K562 (cell line): ENCODE measurements at regions not wholly inside any gene's neighbourhood (a gene's known extent, or its start where the extent isn't known, plus 50 kb on each side); places are given as distances from the start of the nearest gene placed in this dataset.

Source experiments
- ATAC-seq: fragments of 200-7000 bp; cut with Tn5 transposase; 3 replicates; pipeline ENCODE4 v1.9.1; 2020; ENCODE audit warnings: moderate library complexity
- BruUV-seq: library from RNA; stranded (reverse); fragments of 400-500 nt; replicated peaks from 2 replicates; lab custom pipeline; 2021; lab: Mats Ljungman, UMichigan
- CTCF ChIA-PET: fragments of 300-600 bp; formaldehyde crosslinking; extraction: SDS; loops from one replicate; lab custom pipeline; 2021; ENCODE audit warnings: low intra/inter-chr PET ratio; lab: Yijun Ruan, JAX
- POLR2A ChIA-PET: fragments of 300-600, 350-650 bp; sonication (Branson Sonifier 250); formaldehyde crosslinking; extraction: SDS; loops from one replicate; lab custom pipeline; 2021; ENCODE audit warnings: antibody characterized with exemption, inconsistent platforms; lab: Yijun Ruan, JAX
- DNase-seq, 4 experiments: peaks; one replicate each; pipeline versions ENCODE4 v3.0.0 to v3.0.0-alpha.2; 2011 to 2018; ENCODE audit warnings: low spot score in 3 of 4, mixed read lengths in 3 of 4; ENCODE audit errors: extremely low read depth in 1 of 4
- FAIRE-seq: peaks from 2 replicates; lab custom pipeline; 2011; peaks lifted over from hg19 to GRCh38; lab: Jason Lieb, UNC
- H2AFZ ChIP-seq: 2 replicates; pipeline ENCODE4 v1.6.0; 2011; ENCODE audit warnings: low read depth, low read length, control low read depth, inconsistent platforms
- H3K27ac ChIP-seq: fragments of 200-600 bp; 3 replicates; pipeline ENCODE4 v1.8.0; 2011; ENCODE audit warnings: low read depth, mild to moderate bottlenecking, control low read depth, inconsistent platforms, low read length, moderate library complexity, mixed read lengths; ENCODE audit errors: extremely low read depth
- H3K27me3 ChIP-seq, 2 experiments: fragments of 300-600 bp in 1 of 2; 2 replicates in 1 of 2; 3 replicates in 1 of 2; pipeline versions ENCODE4 v1.6.0 to v1.8.0; 2011; ENCODE audit warnings: inconsistent platforms in 2 of 2, low read length in 2 of 2, mild to moderate bottlenecking in 1 of 2, mixed read lengths in 1 of 2, moderate library complexity in 1 of 2; ENCODE audit not compliant: control insufficient read depth in 2 of 2, insufficient read depth in 2 of 2
- H3K36me3 ChIP-seq: fragments of 300-600 bp; 3 replicates; pipeline ENCODE4 v1.8.0; 2011; ENCODE audit warnings: mild to moderate bottlenecking, low read length, inconsistent platforms; ENCODE audit not compliant: control insufficient read depth, insufficient read depth
- H3K4me1 ChIP-seq, 2 experiments: fragments of 200-600 bp in 1 of 2; replicated peaks in 1 of 2; 2 replicates in 1 of 2; 3 replicates in 1 of 2; pipeline versions ENCODE4 v1.5.1 to v1.8.0; 2011; ENCODE audit warnings: inconsistent platforms in 2 of 2, low read length in 2 of 2, mild to moderate bottlenecking in 1 of 2, mixed read lengths in 1 of 2, moderate library complexity in 1 of 2; ENCODE audit not compliant: control insufficient read depth in 2 of 2, insufficient read depth in 2 of 2
- H3K4me2 ChIP-seq: 2 replicates; pipeline ENCODE4 v1.6.1; 2011; ENCODE audit warnings: low read length, control low read depth, inconsistent platforms, mixed read lengths; ENCODE audit not compliant: insufficient read depth
- H3K4me3 ChIP-seq: fragments of 200-600 bp; sonication (generic), shearing (Covaris generic); 2 replicates; pipeline ENCODE4 v1.5.1; 2016; ENCODE audit warnings: control low read depth, inconsistent platforms
- H3K79me2 ChIP-seq: fragments of 200-600 bp; 3 replicates; pipeline ENCODE4 v1.8.0; 2011; ENCODE audit warnings: low read length, inconsistent platforms; ENCODE audit not compliant: control insufficient read depth, insufficient read depth
- H3K9ac ChIP-seq, 2 experiments: 2 replicates each; pipeline versions ENCODE4 v1.6.0 to v1.6.1; 2011; ENCODE audit warnings: low read depth in 2 of 2, low read length in 2 of 2, control low read depth in 1 of 2, inconsistent platforms in 1 of 2, mild to moderate bottlenecking in 1 of 2, mixed read lengths in 1 of 2; ENCODE audit not compliant: insufficient read depth in 1 of 2
- H3K9me1 ChIP-seq: one replicate; pipeline ENCODE4 v1.6.0; 2011; ENCODE audit warnings: inconsistent platforms, mild to moderate bottlenecking, low read length, moderate library complexity; ENCODE audit not compliant: control insufficient read depth, insufficient read depth
- H3K9me3 ChIP-seq: replicated peaks from 2 replicates; pipeline ENCODE4 v1.5.1; 2011; ENCODE audit warnings: low read depth, low read length, inconsistent platforms; ENCODE audit not compliant: control insufficient read depth, insufficient read depth
- H4K20me1 ChIP-seq: replicated peaks from 2 replicates; pipeline ENCODE4 v1.6.1; 2011; ENCODE audit warnings: low read length, inconsistent platforms, mixed read lengths; ENCODE audit not compliant: control insufficient read depth, insufficient read depth
- ASH1L ChIP-seq: fragments of 450-650 bp; IDR thresholded peaks from 2 replicates; pipeline ENCODE4 v1.6.1; 2018; ENCODE audit warnings: borderline replicate concordance, mild to moderate bottlenecking, low read depth; ENCODE audit not compliant: partially characterized antibody
- ERF ChIP-seq: fragments of 450-650 bp; formaldehyde crosslinking; IDR thresholded peaks from 2 replicates; pipeline ENCODE4 v1.4.0; 2020; ENCODE audit warnings: mild to moderate bottlenecking, mixed read lengths
- ESRRB ChIP-seq: fragments of 250-450 bp; sonication (Bioruptor Pico); IDR thresholded peaks from 2 replicates; pipeline ENCODE4 v1.5.0; 2020; ENCODE audit warnings: mild to moderate bottlenecking, moderate library complexity, borderline replicate concordance
- FOXA1 ChIP-seq: fragments of 450-650 bp; IDR thresholded peaks from 2 replicates; pipeline ENCODE4 v1.6.1; 2016; ENCODE audit warnings: mild to moderate bottlenecking, borderline replicate concordance
- FOXJ2 ChIP-seq: fragments of 200-800 bp; sonication (Bioruptor generic); IDR thresholded peaks from 2 replicates; pipeline ENCODE4 v1.6.1; 2016; ENCODE audit warnings: missing genetic modification characterization, missing compliant biosample characterization
- HDAC3 ChIP-seq: fragments of 450-650 bp; IDR thresholded peaks from 2 replicates; pipeline ENCODE4 v1.6.1; 2018; ENCODE audit warnings: borderline replicate concordance, mild to moderate bottlenecking, moderate library complexity; ENCODE audit not compliant: partially characterized antibody
- JUNB ChIP-seq: fragments of 450-650 bp; formaldehyde crosslinking; conservative IDR thresholded peaks from 2 replicates; pipeline ENCODE4 v1.4.0; 2020; ENCODE audit warnings: mild to moderate bottlenecking
- MYC ChIP-seq, 2 experiments: fragments of 250-450 bp in 1 of 2; sonication (Bioruptor Pico) in 1 of 2; IDR thresholded peaks; 2 replicates each; pipeline versions ENCODE4 v1.5.1 to v1.6.1; 2012 to 2021; ENCODE audit warnings: low read depth in 2 of 2, borderline replicate concordance in 1 of 2, improper control_type of control experiment in 1 of 2, low read length in 1 of 2, mild to moderate bottlenecking in 1 of 2, moderate library complexity in 1 of 2
- NELFE ChIP-seq: IDR thresholded peaks from 2 replicates; pipeline ENCODE4 v1.6.1; 2011; ENCODE audit warnings: mild to moderate bottlenecking; ENCODE audit not compliant: insufficient read depth, insufficient read length
- POU5F1 ChIP-seq: fragments of 150-350 bp; IDR thresholded peaks from 2 replicates; pipeline ENCODE4 v1.6.1; 2014; ENCODE audit warnings: borderline replicate concordance, low read length, low read depth, mild to moderate bottlenecking; ENCODE audit not compliant: partially characterized antibody
- PURB ChIP-seq: sonication (generic); formaldehyde crosslinking; IDR thresholded peaks from 2 replicates; pipeline ENCODE4 v1.9.0; 2021; ENCODE audit warnings: low read depth, mild to moderate bottlenecking, missing genetic modification reagents
- ZNF121 ChIP-seq: sonication (generic); formaldehyde crosslinking; conservative IDR thresholded peaks from 2 replicates; pipeline ENCODE4 v1.8.0; 2022; ENCODE audit warnings: missing genetic modification reagents
- ZNF644 ChIP-seq: fragments of 200-800 bp; sonication (Bioruptor generic); IDR thresholded peaks from 2 replicates; pipeline ENCODE4 v1.6.1; 2016; ENCODE audit warnings: low read depth, missing genetic modification characterization, missing compliant biosample characterization
- ZSCAN32 ChIP-seq: fragments of 450-650 bp; formaldehyde crosslinking; IDR thresholded peaks from 2 replicates; pipeline ENCODE4 v1.4.0; 2020; ENCODE audit warnings: mild to moderate bottlenecking, moderate library complexity
- WGBS: fragments of 100-300 bp; shearing (Covaris generic); methylation state at CpG from one replicate; pipeline ENCODE4 v1.1.6; 2016; ENCODE audit warnings: low coverage, mixed read lengths; ENCODE audit not compliant: insufficient coverage; ENCODE audit errors: missing lambda C conversion rate; 5-methylcytosine and 5-hydroxymethylcytosine counted together
- in situ Hi-C: fragments of 300-500 bp; cut with MboI; formaldehyde crosslinking; loops from 4 replicates; pipeline ENCODE4 v1.15.0; 2018; ENCODE audit warnings: inconsistent platforms, mixed read lengths
- intact Hi-C: fragments of 100-400 bp; cut with micrococcal nuclease; formaldehyde crosslinking; loops from 2 replicates; pipeline ENCODE4 v1.14.2; 2022
- TF ChIP-seq, protein P1 (sequence below): fragments of 450-650 bp; formaldehyde crosslinking; IDR thresholded peaks from 2 replicates; pipeline ENCODE4 v1.4.0; 2020; ENCODE audit warnings: mild to moderate bottlenecking
- TF ChIP-seq, protein P2 (sequence below): fragments of 250-450 bp; sonication (Bioruptor Pico); IDR thresholded peaks from 2 replicates; pipeline ENCODE4 v1.5.0; 2021; ENCODE audit warnings: mild to moderate bottlenecking, moderate library complexity
- TF ChIP-seq, protein P3 (sequence below), 3 experiments: IDR thresholded peaks in 2 of 3; conservative IDR thresholded peaks in 1 of 3; 2 replicates each; pipeline ENCODE4 v1.5.1; 2011 to 2012; ENCODE audit warnings: low read length in 3 of 3, mild to moderate bottlenecking in 3 of 3, control low read depth in 2 of 3, improper control_type of control experiment in 1 of 3, inconsistent platforms in 1 of 3, low read depth in 1 of 3, mixed read lengths in 1 of 3, moderate library complexity in 1 of 3; ENCODE audit not compliant: insufficient read depth in 2 of 3

DNA sequence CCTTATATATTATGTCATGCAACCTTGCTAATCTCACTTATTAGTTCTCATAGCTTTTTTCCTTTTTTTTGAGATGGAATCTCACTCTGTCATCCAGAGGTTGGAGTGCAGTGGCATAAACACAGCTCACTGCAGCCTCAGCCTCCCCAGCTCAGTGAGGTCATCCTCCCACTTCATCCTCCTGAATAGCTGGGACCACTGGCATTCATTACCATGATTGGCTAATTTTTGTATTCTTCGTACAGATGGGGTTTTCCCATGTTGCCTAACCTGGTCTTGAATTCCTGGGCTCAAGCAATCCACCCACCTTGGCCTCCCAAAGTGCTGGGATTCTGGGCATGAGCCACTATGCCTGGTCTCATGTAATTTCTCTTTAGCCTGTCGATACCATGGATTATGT lies 89.1 kb upstream of the TRIM24 start:
- CTCF ChIA-PET: no interaction called here
- no peak for ATAC-seq

More for the DNA sequence above, 89.1 kb upstream of the TRIM24 start:
- no peak overlapping the region for H3K4me2 ChIP-seq
- in situ Hi-C loops: no loop called here
- H2AFZ ChIP-seq: no peak overlapping the region
- TF ChIP-seq, protein P1, sequence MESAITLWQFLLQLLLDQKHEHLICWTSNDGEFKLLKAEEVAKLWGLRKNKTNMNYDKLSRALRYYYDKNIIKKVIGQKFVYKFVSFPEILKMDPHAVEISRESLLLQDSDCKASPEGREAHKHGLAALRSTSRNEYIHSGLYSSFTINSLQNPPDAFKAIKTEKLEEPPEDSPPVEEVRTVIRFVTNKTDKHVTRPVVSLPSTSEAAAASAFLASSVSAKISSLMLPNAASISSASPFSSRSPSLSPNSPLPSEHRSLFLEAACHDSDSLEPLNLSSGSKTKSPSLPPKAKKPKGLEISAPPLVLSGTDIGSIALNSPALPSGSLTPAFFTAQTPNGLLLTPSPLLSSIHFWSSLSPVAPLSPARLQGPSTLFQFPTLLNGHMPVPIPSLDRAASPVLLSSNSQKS (CRISPR knock-in tag): no peak
- TF ChIP-seq ZNF644 (tag) (no peak), NELFE (no peak), FOXA1 (no peak), ZSCAN32 (CRISPR knock-in tag) (no peak), ASH1L (no peak), ESRRB (CRISPR knock-in tag) (no peak), HDAC3 (no peak), ZNF121 (CRISPR knock-in tag) (no peak), MYC (IDR thresholded peaks at IDR 0.05; ENCODE audit: low read depth, low read length) (no peak), MYC (CRISPR knock-in tag; IDR thresholded peaks at IDR 0.05; ENCODE audit: borderline replicate concordance, low read depth) (no peak), PURB (CRISPR knock-in tag) (no peak), ERF (no peak), FOXJ2 (tag) (no peak), JUNB (CRISPR knock-in tag) (no peak), POU5F1 (no peak)
- TF ChIP-seq, protein P2, sequence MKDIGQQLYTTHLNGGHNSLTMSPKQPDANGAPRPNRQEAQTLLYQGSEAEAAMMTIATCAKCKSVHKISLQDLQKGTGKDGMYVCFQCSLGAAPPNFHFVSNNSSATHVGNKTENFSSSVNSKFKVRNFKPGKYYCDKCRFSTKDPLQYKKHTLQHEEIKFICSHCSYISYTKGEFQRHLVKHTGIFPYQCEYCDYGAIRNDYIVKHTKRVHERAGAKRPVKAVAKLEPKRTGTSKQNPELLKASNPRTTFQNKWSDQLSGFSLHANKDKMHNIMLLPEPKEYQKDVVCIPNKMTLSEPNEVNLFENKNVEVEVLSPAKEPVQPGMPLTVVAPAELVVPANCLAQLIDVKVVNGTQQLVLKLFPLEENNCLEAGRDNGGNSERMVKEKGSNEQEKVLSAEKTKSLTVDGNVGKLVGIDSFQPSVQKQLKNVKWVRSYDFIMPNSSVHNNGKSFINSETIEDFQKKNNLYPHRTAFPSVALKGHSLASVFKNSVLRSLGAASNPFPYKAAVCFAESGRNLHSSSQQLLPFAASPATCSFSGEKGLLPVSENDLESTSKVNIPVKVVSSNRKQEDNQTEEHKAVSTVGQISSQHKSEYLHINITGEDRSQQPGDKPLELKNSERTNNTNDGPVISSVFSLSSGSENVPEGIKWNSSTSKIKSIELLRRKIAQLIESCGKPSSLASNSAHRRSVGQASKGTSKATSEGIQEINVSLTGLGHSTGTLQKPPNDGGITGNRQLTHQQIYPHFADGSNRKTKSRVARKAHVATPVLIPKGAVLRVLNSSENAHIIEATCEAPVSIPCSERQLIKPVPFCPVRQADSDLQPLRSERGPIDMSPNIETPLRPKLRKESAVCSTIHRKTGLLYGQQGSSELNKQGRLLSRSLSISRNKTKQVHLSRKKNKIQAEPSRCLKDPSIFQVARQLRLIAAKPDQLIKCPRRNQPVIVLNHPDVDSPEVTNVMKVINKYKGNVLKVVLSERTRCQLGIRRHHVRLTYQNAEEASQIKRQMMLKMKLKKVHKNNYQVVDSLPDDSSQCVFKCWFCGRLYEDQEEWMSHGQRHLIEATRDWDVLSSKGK (CRISPR knock-in tag): no peak
- TF ChIP-seq, protein P3, sequence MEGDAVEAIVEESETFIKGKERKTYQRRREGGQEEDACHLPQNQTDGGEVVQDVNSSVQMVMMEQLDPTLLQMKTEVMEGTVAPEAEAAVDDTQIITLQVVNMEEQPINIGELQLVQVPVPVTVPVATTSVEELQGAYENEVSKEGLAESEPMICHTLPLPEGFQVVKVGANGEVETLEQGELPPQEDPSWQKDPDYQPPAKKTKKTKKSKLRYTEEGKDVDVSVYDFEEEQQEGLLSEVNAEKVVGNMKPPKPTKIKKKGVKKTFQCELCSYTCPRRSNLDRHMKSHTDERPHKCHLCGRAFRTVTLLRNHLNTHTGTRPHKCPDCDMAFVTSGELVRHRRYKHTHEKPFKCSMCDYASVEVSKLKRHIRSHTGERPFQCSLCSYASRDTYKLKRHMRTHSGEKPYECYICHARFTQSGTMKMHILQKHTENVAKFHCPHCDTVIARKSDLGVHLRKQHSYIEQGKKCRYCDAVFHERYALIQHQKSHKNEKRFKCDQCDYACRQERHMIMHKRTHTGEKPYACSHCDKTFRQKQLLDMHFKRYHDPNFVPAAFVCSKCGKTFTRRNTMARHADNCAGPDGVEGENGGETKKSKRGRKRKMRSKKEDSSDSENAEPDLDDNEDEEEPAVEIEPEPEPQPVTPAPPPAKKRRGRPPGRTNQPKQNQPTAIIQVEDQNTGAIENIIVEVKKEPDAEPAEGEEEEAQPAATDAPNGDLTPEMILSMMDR (IDR thresholded peaks at IDR 0.05 in 2 of 3, conservative IDR thresholded peaks at IDR 0.05 in 1 of 3; ENCODE audit: insufficient read depth in 2 of 3, low read depth in 1 of 3, low read length in 3 of 3): no peak
- no peak overlapping the region for H3K27ac ChIP-seq
- BruUV-seq: no TSS peak
- no peaks in the 10 kb centered on the region for H3K9me1 ChIP-seq
- no peak overlapping the region for H3K4me3 ChIP-seq
- POLR2A ChIA-PET: interaction anchor here (0.6 to 0.7 kb wide), 2 partner anchors 18 to 42 kb away, joined by 3 to 4 read pairs; no protein-coding TSS in a partner anchor
- H4K20me1 ChIP-seq: no peaks in the 10 kb centered on the region
- H3K36me3 ChIP-seq: no peaks in the 10 kb centered on the region
- no peak for FAIRE-seq
- H3K9me3 ChIP-seq: peaks cover 27% of the 10 kb centered on the region; the same call in 1 of the 2 replicates
- no peak for DNase-seq
- no peak overlapping the region for H3K9ac ChIP-seq
- intact Hi-C loops: no loop called here
- 26% methylated on average over 2 of the region's 2 CpGs for WGBS
- H3K4me1 ChIP-seq: no peaks in the 10 kb centered on the region; a peak in 1 of 5 replicates
- H3K27me3 ChIP-seq: no peaks in the 10 kb centered on the region
- no peaks in the 10 kb centered on the region for H3K79me2 ChIP-seq
